Body of pancreas (tissue), 4 donors: ENCODE measurements at regions not wholly inside any gene's neighbourhood (a gene's known extent, or its start where the extent isn't known, plus 50 kb on each side); places are given as distances from the start of the nearest gene placed in this dataset.

Experiments used
- POLR2A ChIP-seq, 3 donors: fragments of 450-650 bp; IDR thresholded peaks; one replicate each; pipeline ENCODE4 v1.6.1; 2016; ENCODE audit warnings: antibody characterized with exemption in 3 of 3, mild to moderate bottlenecking in 2 of 3
- TF ChIP-seq, protein P1 (sequence below), 7 experiments: fragments of 450-650 bp in 4 of 7; fragments of 200-600 bp in 3 of 7; sonication (generic) in 3 of 7; IDR thresholded peaks; one replicate each; pipeline ENCODE4 v1.5.1; 2016 to 2019; ENCODE audit warnings: antibody characterized with exemption in 7 of 7

GRCh38 chr1:209171151-209171550 is 412.4 kb upstream of the CAMK1G start:
- TF ChIP-seq, protein P1, sequence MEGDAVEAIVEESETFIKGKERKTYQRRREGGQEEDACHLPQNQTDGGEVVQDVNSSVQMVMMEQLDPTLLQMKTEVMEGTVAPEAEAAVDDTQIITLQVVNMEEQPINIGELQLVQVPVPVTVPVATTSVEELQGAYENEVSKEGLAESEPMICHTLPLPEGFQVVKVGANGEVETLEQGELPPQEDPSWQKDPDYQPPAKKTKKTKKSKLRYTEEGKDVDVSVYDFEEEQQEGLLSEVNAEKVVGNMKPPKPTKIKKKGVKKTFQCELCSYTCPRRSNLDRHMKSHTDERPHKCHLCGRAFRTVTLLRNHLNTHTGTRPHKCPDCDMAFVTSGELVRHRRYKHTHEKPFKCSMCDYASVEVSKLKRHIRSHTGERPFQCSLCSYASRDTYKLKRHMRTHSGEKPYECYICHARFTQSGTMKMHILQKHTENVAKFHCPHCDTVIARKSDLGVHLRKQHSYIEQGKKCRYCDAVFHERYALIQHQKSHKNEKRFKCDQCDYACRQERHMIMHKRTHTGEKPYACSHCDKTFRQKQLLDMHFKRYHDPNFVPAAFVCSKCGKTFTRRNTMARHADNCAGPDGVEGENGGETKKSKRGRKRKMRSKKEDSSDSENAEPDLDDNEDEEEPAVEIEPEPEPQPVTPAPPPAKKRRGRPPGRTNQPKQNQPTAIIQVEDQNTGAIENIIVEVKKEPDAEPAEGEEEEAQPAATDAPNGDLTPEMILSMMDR (IDR thresholded peaks at IDR 0.05) = no peak
- no peak for TF ChIP-seq POLR2A (IDR thresholded peaks at IDR 0.05)
